T-helper 2 cell treated with Interferon-gamma antibody and Interleukin-4, amounts not matched to agents 100 ng/mL and 5 ng/mL, for 36 hours (primary cell): ENCODE measurements at regions not wholly inside any gene's neighbourhood (a gene's known extent, or its start where the extent isn't known, plus 50 kb on each side); places are given as distances from the start of the nearest gene placed in this dataset.

Source experiments
- intact Hi-C: fragments of 100-400 bp; cut with micrococcal nuclease; formaldehyde crosslinking; loops from one replicate; pipeline ENCODE4 v1.15.1; 2023

DNA sequence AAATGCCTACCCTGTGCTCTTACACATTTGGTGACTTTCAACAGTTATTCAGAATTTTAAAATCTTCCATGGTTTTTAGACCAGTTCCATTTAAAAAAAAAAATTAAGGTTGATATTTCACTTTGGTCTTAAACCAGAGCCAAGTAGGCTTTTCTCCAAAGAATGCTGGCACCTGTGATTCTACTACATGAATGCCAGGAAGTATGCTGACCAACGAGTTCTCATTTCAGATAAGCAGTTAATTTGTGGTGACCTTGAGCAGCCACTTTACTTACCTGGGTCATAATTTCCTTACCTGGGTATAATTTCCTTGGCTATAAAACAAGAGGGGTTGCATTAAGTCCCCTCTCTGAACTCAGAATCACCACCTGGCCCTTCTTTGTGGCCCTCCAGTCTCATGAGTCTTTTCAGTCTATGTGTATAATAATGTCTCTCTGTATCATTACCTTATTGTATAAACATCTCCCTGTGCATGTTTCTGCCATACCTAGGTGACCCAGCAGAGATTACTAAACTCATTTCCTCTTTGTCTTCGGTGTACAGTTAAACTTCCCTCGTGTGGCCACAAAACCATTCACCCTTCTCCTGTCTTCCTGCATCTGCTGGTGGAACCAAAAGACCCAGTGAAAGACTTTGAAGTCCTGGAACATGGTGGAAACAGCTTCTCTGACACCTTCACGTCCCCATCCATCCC is 139.1 kb upstream of the DPT start:
- intact Hi-C loops = no loop called here

DNA sequence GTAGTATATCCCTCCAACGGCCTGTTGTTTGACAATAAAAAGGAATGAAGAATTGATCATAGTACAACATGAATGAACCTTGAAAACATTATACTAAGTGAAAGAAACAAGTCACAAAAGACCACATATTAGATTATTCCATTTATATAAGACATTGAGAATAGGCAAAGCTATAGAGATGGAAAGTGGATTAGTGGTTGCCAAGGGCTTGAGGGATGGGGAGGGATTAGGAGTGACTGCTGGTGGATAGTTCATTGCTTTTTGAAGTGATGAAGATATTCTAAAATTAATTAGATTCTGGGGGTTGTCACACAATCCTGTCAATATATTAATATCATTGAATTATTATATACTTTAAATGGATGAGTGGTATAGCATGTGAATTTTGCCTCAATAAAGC is 142.5 kb upstream of the DPT start:
- intact Hi-C loops = no loop called here

DNA sequence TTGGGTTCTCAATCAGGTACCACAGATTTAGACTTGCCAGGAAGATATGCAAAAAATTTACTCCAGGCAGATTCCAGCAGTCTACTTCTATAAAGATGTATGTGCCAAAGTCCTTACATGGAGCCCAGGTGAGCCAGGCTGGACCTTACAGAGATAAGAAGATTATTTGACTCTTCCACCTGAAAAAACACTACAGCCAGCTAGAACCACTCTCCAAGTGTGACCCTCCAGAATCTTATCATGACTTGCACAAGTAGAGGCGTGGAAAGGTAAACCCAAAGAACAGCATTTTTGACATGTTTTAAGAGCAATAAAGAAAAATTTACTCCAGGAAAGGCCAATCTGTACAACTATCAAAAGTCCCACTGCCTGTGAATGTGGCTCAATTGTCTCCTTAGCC is 146.8 kb upstream of the DPT start:
- intact Hi-C loops = no loop called here

DNA sequence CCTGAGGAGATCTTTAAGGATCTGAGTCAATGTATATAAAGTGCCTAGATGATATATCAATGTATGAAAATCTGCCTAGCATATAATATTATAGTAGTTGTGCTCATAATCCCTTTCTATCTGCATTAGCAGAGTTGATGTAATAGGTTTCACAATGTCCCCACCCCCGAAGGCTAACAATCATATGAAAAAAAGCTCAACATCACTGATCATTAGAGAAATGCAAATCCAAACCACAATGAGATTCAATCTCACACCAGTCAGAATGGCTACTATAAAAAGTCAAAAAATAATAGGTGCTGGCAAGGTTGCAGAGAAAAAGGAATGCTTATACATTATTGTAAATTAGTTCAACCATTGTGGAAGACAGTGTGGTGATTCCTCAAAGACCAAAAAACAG is 147.8 kb upstream of the DPT start:
- intact Hi-C loops = no loop called here

DNA sequence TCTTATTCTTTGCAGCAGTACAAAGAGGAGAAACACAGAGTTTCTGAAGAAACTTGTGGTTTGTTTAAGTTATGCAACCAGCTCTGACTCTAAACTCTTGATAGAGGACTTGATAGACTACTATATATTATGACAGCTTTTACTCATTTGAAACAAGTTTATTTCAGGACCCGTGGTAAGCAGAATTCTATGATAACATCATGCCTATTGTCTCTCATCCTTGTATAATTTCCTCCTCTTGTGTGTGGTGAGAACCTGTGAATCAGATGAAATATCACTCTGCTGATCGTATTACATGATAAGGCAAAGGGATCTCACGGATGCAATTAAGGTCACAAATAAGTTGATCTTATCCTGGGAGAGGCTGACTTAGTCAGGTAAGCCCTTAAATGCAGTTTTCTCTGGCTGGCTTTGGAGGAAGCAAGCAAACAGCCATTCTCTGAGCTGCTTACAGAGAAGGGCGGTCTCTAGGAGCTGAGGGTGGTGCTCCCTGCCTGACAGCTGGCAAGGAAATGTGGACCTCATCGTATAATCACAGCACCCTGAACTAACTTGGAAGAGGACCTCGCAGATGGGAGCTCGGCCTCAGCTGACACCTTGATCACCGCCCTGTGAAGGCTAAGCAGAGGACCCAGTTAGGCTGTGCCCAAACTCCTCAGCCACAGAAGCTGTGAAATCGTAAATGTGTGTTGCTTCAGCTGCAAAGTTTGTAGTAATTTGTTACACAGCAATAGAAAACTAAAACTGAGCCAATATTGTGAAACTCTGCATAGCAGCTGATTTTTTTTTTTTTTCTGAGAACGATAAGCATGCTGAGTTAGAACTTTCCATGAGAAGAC is 151.1 kb upstream of the DPT start:
- intact Hi-C loops = no loop called here

DNA sequence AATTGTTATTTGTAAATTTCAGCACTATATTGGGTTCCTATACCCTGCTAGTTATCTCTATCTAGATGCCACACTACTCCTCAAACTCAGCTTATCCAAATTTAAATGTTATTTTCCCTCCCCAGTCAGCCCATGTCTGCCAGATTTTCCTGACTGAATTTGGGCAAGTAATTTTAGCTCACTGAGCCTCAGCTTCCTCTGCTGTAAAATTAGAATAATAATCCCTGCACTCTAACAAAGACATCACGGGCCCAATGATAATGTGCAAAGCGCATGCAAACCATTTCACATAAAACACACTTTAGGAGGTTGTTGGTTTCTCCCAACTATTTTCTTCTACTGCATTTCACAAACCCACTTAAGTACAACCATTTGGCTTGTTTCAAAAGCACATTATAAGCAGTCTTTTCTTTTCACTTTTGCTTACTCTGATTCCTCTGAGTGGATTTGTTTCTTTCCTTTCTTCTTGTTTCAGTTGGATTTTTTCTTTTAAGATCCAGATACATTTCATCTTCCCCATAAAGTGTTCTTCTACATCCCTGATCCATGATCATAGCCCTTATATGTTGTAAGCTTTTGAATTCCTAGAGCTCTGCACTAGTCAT is 152.8 kb upstream of the DPT start:
- intact Hi-C loops = no loop called here

DNA sequence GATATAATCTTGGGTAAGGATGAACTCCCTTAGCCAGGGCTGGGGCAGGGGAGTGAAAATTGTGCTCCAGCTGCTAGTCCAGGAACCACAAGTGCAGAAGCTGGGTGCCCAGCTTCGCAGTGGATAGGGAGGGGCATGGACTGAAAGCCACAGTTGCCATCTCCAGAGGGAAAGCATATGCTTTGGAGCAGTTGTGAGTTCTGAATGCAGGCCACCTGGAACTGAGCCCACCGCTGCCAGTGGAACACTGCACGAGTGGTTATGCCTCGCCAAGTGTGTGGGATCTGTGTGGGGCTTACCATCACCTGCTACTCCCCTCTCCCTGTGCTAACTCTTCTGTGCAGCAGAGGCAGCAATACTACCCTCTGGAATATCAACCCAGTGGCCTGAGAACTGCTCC is 158.4 kb upstream of the DPT start:
- intact Hi-C loops = no loop called here

DNA sequence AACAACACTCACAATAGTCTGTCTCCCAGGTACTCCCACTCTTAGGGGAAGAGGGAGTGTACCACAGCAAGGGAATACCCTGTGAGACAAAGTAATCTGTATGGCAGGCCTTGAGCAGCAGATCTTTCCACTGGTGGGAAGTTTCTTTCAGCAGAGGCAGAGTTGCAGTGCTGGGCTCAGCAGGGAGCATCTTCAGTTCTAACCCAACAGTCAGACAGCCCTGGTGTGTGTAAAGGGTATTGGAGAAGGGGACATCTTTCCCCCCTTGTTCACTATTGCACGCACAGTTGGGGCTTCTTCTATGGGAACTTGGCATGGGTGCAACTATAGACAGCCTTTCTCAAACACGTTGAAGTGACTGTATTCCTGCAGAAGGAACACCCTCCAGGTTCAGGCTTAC is 159.4 kb upstream of the DPT start:
- intact Hi-C loops = no loop called here

DNA sequence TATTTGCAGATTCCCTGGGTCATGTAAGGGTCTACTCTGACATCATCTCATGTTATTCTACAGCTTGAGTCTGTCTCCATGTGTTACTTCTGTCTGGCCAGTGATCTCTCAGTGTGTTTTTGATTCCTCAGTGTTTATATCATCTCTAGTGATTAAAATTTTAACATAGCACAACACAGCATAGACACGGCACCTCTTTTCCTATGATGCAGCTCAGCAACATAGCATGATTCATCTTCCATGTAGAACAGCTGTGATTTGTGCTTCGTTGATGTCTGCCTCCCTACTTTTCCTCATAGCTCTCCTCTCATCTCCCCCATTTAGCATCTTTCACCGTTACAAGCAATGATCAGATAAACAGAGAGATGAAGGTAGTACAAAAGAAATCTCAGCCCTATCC is 163.9 kb upstream of the DPT start:
- intact Hi-C loops = no loop called here

DNA sequence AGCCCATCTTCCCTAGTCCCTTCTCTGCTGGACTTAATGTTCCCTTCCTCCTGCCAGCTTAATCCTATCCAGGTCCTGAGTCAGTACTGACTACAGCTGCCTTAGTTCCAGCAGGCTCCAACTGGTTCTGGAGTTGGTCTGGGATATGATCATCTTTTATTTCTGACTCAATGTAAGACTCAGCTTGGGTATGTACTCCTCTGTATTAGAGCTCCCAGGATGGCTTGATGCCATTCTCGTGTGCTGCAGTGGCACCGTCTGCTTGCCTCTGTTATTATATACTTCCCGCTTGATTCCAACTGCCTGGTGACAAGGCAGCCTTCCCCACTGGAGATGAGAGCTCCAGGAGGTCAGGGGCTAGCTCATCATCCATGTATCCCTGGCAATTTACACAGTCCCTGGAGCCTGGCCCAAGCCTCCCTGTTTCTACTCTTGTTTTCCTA is 164.4 kb upstream of the DPT start:
- intact Hi-C loops = no loop called here

DNA sequence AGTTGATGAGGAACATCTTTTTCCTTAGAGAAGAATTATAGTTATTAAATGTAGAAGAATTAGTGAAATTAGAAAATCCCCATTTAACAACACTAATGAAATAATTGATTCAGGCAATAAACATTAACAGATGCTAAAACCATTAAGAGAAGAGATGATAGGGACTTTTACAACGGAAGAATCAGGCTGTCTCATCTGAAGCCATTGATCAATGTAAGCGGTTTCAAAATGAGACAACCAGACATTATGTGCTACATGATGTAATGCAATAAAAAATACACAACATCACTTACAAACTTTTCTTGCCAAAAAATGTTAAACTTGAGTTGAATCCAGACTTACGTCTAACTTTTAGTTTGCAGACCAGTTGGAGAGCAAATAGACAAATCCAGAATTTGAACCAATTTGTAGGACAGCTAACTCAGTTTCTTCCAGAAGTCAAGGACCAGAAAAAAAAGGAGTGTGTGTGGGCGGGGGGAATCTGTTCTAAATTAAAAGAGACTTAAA is 165.4 kb upstream of the DPT start:
- intact Hi-C loops = no loop called here

DNA sequence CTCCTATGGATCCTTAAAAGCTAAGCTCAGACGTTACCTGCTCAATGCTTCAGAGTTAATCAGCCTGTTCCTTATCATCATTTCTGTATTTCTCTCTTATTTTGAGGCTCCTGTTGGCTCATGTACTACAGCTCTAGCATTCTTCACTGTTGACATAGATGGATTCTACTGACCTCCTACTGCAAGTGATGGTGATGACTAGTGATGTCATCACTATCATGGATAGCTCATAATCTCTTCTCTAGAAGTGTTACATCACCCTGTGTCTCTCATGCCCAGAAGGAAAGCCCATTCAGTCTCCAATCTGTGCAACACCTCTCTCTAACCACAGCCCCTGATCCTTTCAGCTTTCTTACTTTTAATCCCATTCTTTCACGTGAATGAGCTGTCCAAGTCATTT is 168.2 kb upstream of the DPT start:
- intact Hi-C loops = no loop called here

DNA sequence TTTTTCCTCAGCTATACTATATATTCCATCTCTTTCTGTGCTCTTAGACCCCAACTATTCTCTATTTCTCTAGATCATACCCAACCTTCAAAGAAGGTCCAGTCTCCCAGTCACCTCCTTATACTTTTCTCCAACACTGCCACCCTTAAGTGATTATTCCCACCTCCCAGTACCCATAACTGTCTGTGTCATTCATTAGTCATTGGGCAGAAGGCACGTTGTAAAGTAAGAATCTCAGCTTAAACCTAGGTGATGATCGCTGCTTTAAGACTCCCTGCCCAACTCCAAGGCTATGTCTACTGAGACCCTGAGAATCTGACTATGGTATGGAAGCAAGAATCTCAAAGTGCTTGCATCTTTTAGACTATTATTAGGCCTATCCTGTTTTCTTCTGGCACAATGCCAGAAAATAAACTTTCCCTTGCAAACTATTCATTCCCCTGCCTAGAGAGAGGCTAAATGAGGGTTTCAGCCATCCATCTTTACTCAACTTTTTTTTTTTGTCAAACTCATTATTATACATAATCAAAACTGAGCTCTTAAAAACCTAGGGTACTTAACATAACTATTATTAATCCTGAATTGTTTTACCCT is 174.3 kb upstream of the DPT start:
- intact Hi-C loops = no loop called here

DNA sequence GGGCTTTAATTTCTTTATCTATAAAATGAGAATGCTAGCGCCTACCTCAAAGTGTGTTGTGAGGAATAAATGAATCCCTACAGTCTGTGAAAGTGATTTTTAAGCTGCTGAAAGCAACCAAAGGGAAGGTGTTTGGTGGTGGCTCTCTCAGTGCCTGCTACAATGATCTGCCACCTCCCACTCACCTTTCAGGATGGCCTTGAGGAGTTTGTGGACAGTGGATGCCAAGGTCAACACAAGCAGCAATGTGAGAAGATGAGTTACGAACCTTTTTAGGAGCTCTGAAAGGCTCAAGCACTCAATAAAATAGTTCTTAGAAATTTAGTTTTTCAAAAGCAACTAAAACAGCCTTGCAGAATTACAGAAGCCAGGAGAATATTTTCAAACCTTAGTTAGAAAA is 176.6 kb upstream of the DPT start:
- intact Hi-C loops = no loop called here

DNA sequence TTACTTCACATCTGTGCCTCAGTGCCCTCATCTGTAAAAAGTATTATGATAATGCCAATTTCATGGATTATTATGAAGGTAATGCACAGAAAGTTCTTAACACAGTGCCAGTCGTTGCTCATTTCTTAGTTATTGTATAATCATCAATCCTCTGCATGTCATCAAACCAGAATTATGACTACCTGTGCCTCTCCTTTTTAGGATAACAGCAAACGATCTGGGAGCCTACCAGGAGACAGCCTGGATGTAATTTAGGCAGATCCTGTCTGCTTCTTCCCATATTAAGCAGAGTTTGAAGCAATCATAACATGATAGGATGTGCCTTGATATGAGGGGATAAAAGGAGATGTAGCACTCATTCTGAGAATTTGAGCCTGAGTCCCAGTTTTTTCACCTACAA is 177.4 kb upstream of the DPT start:
- intact Hi-C loops = no loop called here

DNA sequence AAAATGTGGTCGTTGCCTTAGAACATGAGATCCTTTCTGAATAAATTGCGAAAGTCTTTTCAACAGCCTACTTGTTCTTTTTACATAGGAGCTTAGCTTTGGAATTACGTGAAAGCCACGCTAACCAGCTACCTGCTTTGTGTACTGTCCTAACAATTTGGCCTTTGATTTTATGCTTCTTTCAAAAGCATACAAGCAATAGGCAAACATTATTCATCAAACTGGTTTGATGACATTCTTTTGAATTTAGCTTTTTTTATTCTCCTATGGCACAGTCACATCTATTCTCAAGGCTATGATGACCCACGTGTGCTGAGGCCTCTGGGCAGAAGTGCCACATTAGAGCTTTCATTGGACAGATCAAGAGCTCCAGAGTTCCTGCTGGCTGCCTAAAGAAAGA is 178.0 kb upstream of the DPT start:
- intact Hi-C loops = no loop called here

DNA sequence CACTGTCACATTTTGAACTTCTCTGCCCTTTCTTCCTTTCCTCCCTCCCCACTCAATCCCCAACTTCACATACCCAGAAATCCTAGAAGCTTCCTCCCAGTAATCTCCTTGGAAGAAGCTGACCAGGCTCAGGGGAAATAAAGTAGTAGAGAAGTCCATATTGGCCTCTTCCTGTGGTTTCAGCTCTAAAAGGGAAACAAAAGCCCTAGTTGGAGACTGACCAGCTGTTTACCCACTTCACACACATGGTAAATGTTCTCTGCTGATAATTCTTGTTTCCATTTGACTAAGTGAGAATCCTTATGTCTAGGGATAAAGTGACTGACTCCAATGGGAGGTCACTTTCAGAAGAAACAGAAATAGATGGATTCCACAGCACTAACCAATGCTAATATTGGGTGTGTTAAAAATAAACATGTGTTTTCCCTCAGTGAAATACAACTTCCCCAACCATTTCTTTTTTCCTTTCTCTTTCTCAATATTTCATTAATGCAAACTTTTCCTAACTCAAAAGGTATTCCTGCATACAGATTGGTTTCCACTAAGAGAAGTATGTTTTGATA is 178.9 kb upstream of the DPT start:
- intact Hi-C loops = no loop called here

DNA sequence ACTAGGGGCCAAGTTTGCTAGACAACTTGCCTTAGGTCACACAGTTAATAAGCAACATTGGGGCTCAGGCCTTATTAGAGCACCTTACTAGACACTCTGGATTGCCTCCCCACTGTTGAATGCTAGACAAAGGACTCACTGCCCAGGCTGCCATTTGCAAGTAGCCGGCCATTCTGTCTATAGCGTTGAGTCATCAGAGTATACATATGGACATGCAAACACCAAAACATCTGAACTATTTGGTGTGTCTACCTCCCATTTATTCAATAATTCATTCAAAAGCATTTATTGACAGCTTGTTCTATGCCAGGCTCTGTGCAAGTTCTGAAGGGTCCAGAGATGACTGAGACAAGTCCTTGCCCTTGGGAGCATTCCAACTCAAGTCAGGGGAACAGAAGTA is 181.4 kb upstream of the DPT start:
- intact Hi-C loops = no loop called here

DNA sequence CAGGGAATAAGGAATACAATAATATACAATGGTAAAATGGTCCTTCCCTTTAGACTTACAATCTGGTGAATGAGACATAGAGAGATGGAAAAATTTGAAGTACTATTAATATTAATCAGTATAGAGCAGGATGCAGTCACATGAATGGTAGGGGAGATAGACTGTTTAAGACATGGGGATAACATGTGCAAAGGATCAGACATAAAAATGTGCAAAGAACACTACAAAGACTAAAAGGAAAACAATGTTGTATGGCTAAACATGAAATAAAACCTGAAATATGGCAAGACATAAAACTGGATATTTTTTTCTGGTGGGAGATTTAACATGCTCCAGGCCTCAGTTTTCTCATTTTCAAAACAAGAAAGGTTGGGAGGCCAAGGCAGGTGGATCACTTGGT is 182.4 kb upstream of the DPT start:
- intact Hi-C loops = no loop called here

DNA sequence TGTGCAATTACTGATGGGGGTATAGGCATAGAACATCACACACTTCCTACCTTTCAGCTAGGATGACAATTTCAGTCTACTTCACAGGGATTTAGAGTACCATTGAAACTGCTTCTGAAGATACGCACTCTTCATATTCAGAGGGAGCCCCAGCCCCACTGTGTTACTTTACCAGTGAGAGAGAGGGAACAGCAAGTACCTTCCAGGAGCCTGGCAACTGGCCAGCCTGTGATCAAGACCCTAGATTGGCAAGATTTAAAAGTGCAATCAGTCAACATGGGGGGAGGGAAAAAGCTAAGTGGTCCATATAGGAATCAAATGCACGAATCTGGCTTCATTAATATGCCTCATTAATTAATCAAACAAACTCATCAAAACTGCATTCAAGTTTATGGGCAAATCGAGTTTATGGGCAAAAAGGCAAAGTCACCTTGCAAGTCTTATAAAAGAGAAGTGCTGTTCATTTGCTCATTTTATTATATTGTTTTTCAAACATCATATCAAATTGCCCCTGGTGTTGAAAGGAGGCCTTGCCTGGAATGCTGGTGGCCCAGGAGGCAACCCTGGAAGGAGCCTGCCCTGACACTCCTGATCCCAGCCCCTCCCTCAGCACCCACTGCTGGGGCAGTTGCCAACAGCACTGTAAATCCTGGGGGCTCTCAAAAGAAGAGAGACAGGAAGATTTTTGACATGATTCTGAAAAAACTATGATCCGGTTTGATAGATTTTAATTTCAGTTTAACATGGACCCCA is 184.9 kb upstream of the DPT start:
- intact Hi-C loops = no loop called here

DNA sequence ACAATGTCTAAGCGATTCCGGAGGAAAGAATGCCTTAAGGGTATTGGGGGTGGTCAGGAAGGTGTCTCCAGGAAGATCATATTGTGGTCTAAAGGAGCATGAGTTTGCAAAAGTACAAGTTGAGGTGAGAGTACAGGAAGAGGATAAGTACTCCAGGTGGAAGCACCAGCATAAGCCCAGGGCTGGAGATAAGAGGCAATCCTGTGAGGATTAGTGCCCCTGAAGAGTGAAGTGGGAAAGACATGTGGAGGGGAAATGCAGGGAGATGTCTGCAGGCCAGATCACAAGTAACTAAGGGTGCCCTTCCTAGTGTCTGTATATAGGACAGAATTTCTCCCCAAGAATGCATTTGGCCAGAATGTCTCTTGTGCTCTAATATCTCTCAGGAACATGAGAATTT is 188.3 kb upstream of the DPT start:
- intact Hi-C loops = no loop called here
